ENCODE measurements at regions not wholly inside any gene's neighbourhood (a gene's known extent, or its start where the extent isn't known, plus 50 kb on each side); places are given as distances from the start of the nearest gene placed in this dataset.

DNA sequence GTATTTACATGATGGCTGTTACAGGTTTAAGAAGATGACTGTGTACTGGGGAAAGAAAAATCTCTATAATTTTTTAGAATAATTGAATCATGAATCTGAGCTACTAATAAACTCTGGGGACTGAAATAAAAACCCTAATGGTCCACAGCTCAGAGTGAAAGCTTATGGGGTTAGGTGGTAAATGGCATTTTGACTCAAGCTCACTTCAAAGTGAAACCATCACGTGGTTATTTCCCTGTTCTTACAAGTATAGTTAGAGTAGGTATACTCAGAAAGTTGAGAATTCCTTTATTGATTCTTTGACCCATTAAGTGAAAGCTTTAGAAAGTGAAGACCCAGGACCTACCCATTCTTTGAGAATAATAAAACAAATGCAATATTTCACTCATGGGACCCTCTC is 626.2 kb upstream of the SETBP1 start:
- no peaks in the 10 kb centered on the region for H3K9me3 ChIP-seq
- TF ChIP-seq, protein P1, sequence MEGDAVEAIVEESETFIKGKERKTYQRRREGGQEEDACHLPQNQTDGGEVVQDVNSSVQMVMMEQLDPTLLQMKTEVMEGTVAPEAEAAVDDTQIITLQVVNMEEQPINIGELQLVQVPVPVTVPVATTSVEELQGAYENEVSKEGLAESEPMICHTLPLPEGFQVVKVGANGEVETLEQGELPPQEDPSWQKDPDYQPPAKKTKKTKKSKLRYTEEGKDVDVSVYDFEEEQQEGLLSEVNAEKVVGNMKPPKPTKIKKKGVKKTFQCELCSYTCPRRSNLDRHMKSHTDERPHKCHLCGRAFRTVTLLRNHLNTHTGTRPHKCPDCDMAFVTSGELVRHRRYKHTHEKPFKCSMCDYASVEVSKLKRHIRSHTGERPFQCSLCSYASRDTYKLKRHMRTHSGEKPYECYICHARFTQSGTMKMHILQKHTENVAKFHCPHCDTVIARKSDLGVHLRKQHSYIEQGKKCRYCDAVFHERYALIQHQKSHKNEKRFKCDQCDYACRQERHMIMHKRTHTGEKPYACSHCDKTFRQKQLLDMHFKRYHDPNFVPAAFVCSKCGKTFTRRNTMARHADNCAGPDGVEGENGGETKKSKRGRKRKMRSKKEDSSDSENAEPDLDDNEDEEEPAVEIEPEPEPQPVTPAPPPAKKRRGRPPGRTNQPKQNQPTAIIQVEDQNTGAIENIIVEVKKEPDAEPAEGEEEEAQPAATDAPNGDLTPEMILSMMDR (IDR thresholded peaks at IDR 0.05) = no peak
- H3K4me1 ChIP-seq (ENCODE audit: low read depth) = no peaks in the 10 kb centered on the region
- intact Hi-C loops (cut with DNase I, micrococcal nuclease) = no loop called here
- no peak overlapping the region for H3K4me3 ChIP-seq
- ATAC-seq = no peak
- H3K36me3 ChIP-seq (ENCODE audit: low read depth) = no peaks in the 10 kb centered on the region
- DNase-seq = no peak

DNA sequence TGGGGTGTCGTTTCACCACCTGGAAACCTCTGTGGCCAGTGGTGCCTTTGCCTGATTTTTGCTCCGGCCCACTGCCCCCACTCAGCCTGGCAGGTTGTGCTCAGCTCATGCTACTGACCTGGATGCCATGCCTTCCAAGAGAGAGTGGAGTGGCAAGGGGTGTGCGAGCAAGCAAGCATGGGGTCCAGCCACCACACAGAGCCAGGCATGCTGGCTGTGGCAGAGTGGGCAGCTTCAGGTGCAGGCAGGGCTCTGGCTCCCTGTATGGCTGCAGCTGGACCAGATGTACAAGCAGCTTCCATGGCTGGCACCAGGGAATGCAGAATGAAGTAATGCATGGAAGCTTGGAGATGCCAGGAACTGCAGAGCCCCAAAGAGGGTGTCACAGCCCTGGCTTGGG is 620.5 kb upstream of the SETBP1 start:
- Histone ChIP-seq H3K4me3 (no peak overlapping the region), H3K36me3 (ENCODE audit: low read depth) (no peaks in the 10 kb centered on the region), H3K4me1 (ENCODE audit: low read depth) (no peaks in the 10 kb centered on the region), H3K9me3 (no peaks in the 10 kb centered on the region)
- TF ChIP-seq, protein P1 (IDR thresholded peaks at IDR 0.05) = no peak
- intact Hi-C loops (cut with DNase I, micrococcal nuclease) = no loop called here
- no peak for ATAC-seq
- DNase-seq = peak in 1 of 3 donors; percentile 39

DNA sequence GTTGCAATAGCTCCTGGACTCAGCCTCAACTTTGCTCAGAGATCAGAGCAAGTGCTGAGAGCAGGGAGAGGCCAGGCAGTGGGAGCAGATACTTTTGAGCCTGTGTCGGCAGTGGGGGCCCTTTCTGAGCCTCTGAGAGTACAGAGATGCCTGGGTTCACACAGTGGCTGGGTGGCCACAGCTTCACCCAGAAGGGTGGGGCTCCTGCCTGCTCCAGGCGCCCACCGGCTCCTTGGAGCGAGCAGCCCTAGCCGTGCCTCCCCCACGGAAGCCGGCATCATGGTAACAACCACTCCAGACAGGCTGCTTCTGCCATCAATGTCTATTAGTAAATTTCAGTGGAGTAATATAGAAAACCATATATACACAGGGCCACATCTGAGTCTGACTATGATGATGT is 619.2 kb upstream of the SETBP1 start:
- TF ChIP-seq, protein P1 (IDR thresholded peaks at IDR 0.05) = no peak
- H3K4me1 ChIP-seq (ENCODE audit: low read depth) = no peaks in the 10 kb centered on the region
- no peak overlapping the region for H3K4me3 ChIP-seq
- no peaks in the 10 kb centered on the region for H3K36me3 ChIP-seq (ENCODE audit: low read depth)
- DNase-seq = no peak
- H3K9me3 ChIP-seq = no peaks in the 10 kb centered on the region
- ATAC-seq = no peak
- intact Hi-C loops (cut with DNase I, micrococcal nuclease) = no loop called here

DNA sequence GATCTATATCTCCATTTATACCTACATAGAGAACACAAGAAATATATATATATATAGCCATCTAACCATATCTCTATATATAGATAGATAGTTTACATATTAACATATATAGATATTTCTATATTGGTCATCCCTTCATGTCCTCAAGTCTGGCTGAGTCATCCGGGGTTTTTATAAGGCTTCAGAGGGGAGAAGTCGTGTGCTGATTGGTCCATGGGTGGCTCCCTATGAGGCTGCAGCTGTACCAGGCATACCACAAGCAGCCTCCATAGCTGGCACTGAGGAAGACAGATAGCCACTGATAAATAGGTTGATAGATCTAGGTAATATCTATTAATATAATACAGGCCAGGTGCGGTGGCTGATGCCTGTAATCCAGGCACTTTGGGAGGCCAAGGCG is 618.3 kb upstream of the SETBP1 start:
- no peak overlapping the region for H3K4me3 ChIP-seq
- no peak for DNase-seq
- no peaks in the 10 kb centered on the region for H3K36me3 ChIP-seq (ENCODE audit: low read depth)
- intact Hi-C loops (cut with DNase I, micrococcal nuclease) = no loop called here
- TF ChIP-seq, protein P1 (IDR thresholded peaks at IDR 0.05) = no peak
- no peak for ATAC-seq
- no peaks in the 10 kb centered on the region for H3K4me1 ChIP-seq (ENCODE audit: low read depth)
- no peaks in the 10 kb centered on the region for H3K9me3 ChIP-seq

DNA sequence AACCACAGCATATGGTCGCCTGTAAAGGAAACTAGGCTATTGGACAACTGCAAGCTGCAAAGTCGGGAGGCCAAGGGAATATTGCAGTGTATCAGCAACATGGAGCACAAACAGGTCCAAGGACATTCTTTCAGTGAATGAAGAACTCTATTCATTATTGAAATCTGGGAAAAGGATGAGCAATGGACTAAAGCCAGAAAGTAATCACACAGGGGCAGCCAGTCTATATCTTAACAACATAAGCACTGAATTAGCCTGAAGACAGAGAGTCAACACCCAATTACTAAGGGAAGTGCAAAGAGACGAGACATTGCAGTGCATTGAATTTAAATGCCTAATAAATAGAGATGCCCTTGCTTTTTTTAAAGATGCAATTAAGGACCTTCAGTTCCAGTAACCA is 615.5 kb upstream of the SETBP1 start:
- DNase-seq = no peak
- Histone ChIP-seq H3K4me1 (ENCODE audit: low read depth) (no peaks in the 10 kb centered on the region), H3K36me3 (ENCODE audit: low read depth) (no peaks in the 10 kb centered on the region), H3K4me3 (no peak overlapping the region), H3K9me3 (no peaks in the 10 kb centered on the region)
- intact Hi-C loops (cut with DNase I, micrococcal nuclease) = no loop called here
- no peak for ATAC-seq
- TF ChIP-seq, protein P1 (IDR thresholded peaks at IDR 0.05) = no peak

DNA sequence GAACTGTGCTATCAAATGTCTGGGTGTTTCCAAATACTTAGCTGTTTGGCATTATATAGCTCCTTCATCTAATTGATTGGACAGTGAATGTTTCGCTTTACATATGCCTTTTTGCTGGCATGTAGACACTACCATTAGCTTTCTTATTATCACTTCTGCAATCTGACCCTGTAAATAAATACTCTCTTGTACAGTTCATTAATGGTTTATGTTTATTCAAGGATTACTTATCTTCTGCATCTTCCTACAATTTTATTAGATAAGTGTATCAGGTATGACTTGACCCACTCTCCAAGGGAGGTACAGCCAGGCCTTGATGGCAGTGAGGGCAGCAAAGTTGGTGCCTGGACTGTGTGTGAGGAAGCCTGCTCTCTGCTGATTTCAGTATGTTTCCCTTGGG is 614.1 kb upstream of the SETBP1 start:
- H3K4me1 ChIP-seq (ENCODE audit: low read depth) = no peaks in the 10 kb centered on the region
- H3K36me3 ChIP-seq (ENCODE audit: low read depth) = no peaks in the 10 kb centered on the region
- ATAC-seq (no peak), DNase-seq (no peak)
- TF ChIP-seq, protein P1 (IDR thresholded peaks at IDR 0.05) = no peak
- no peaks in the 10 kb centered on the region for H3K9me3 ChIP-seq
- intact Hi-C loops (cut with DNase I, micrococcal nuclease) = no loop called here
- H3K4me3 ChIP-seq = no peak overlapping the region
